HEK293T (cell line): ENCODE measurements at regions not wholly inside any gene's neighbourhood (a gene's known extent, or its start where the extent isn't known, plus 50 kb on each side); places are given as distances from the start of the nearest gene placed in this dataset.

Experiments used
- BHLHE40 ChIP-seq: fragments of 450-650 bp; IDR thresholded peaks from 2 replicates; pipeline ENCODE4 v1.6.1; 2016; ENCODE audit warnings: mild to moderate bottlenecking, moderate library complexity, borderline replicate concordance
- CTBP1 ChIP-seq: fragments of 450-650 bp; IDR thresholded peaks from 2 replicates; pipeline ENCODE4 v1.6.1; 2016; ENCODE audit warnings: borderline replicate concordance
- ELF4 ChIP-seq: fragments of 450-650 bp; IDR thresholded peaks from 2 replicates; pipeline ENCODE4 v1.6.1; 2017; ENCODE audit warnings: antibody characterized with exemption
- FOXA1 ChIP-seq: fragments of 450-650 bp; IDR thresholded peaks from 2 replicates; pipeline ENCODE4 v1.6.1; 2016; ENCODE audit warnings: mild to moderate bottlenecking
- FOXK2 ChIP-seq: fragments of 450-650 bp; IDR thresholded peaks from 2 replicates; pipeline ENCODE4 v1.6.1; 2016; ENCODE audit warnings: mild to moderate bottlenecking
- FOXM1 ChIP-seq: fragments of 450-650 bp; IDR thresholded peaks from 2 replicates; pipeline ENCODE4 v1.6.1; 2017; ENCODE audit warnings: mild to moderate bottlenecking, borderline replicate concordance
- HDGF ChIP-seq: fragments of 450-650 bp; IDR thresholded peaks from 2 replicates; pipeline ENCODE4 v1.6.1; 2017; ENCODE audit warnings: antibody characterized with exemption, borderline replicate concordance
- L3MBTL2 ChIP-seq: fragments of 450-650 bp; conservative IDR thresholded peaks from 2 replicates; pipeline ENCODE4 v1.6.1; 2016; ENCODE audit warnings: mild to moderate bottlenecking
- LEF1 ChIP-seq: fragments of 450-650 bp; IDR thresholded peaks from 2 replicates; pipeline ENCODE4 v1.6.1; 2017; ENCODE audit warnings: mild to moderate bottlenecking, borderline replicate concordance
- NFRKB ChIP-seq: fragments of 450-650 bp; IDR thresholded peaks from 2 replicates; pipeline ENCODE4 v1.6.1; 2016; ENCODE audit warnings: mild to moderate bottlenecking, moderate library complexity
- SP1 ChIP-seq: fragments of 450-650 bp; IDR thresholded peaks from 2 replicates; pipeline ENCODE4 v1.6.1; 2017
- TARDBP ChIP-seq: fragments of 450-650 bp; IDR thresholded peaks from 2 replicates; pipeline ENCODE4 v1.6.1; 2016
- ZNF384 ChIP-seq: fragments of 450-650 bp; IDR thresholded peaks from 2 replicates; pipeline ENCODE4 v1.6.1; 2016
- TF ChIP-seq, protein P1 (sequence below): fragments of 450-650 bp; IDR thresholded peaks from 2 replicates; pipeline ENCODE4 v1.6.1; 2016

DNA sequence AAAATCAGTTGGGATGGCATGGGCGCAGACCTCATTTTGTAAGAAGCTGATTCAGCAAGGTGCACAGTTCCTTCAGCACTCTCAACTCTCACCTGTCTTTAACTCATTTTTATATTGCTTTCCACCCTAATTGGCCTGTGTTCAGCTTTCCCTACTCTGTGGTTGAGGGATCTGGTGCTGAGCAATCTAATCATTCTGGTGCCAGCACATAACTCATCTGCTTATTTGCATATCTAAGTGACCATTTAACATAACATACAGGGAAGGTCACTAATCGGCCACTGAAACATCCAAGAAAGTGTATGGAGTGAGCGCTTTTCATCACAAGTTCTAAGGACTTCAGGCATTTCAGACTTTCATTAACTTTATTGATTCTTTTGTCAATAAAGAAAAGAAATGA lies 303.4 kb upstream of the ROPN1 start:
- TF ChIP-seq BHLHE40, result no peak
- no peak for TF ChIP-seq SP1
- no peak for TF ChIP-seq ELF4
- no peak for TF ChIP-seq FOXM1
- TF ChIP-seq CTBP1, result no peak
- TF ChIP-seq NFRKB, result no peak
- TF ChIP-seq FOXA1, result no peak
- TF ChIP-seq FOXK2, result no peak
- TF ChIP-seq, protein P1, sequence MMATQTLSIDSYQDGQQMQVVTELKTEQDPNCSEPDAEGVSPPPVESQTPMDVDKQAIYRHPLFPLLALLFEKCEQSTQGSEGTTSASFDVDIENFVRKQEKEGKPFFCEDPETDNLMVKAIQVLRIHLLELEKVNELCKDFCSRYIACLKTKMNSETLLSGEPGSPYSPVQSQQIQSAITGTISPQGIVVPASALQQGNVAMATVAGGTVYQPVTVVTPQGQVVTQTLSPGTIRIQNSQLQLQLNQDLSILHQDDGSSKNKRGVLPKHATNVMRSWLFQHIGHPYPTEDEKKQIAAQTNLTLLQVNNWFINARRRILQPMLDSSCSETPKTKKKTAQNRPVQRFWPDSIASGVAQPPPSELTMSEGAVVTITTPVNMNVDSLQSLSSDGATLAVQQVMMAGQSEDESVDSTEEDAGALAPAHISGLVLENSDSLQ, result no peak
- TF ChIP-seq HDGF, result no peak
- TF ChIP-seq LEF1, result no peak
- TF ChIP-seq TARDBP, result no peak
- TF ChIP-seq L3MBTL2, result no peak
- TF ChIP-seq ZNF384, result no peak
